ENCODE measurements at regions not wholly inside any gene's neighbourhood (a gene's known extent, or its start where the extent isn't known, plus 50 kb on each side); places are given as distances from the start of the nearest gene placed in this dataset.

- TF ChIP-seq CTCF (IDR thresholded peaks at IDR 0.05): no peak
- no peak for TF ChIP-seq POLR2A (IDR thresholded peaks at IDR 0.05)
- Histone ChIP-seq H3K9me3 (no peaks in the 10 kb centered on the region), H3K4me1 (no peaks in the 10 kb centered on the region), H3K36me3 (no peaks in the 10 kb centered on the region), H3K4me3 (no peak overlapping the region), H3K27ac (no peak overlapping the region), H3K27me3 (no peaks in the 10 kb centered on the region)
- intact Hi-C loops (cut with DNase I; ENCODE audit: low total_unique reads): no loop called here
- DNase-seq: no peak
These were observed 91.8 kb upstream of the DOCK1 start for GRCh38 chr10:126813432-126813831.

GRCh38 chr10:126833542-126833941 is 71.7 kb upstream of the DOCK1 start:
- Histone ChIP-seq H3K27me3 (no peaks in the 10 kb centered on the region), H3K4me3 (no peak overlapping the region), H3K27ac (no peak overlapping the region), H3K9me3 (peaks cover 0 to 3% of the 10 kb centered on the region in 2 donors), H3K4me1 (no peaks in the 10 kb centered on the region), H3K36me3 (no peaks in the 10 kb centered on the region)
- TF ChIP-seq CTCF (IDR thresholded peaks at IDR 0.05): no peak
- no peak for TF ChIP-seq POLR2A (IDR thresholded peaks at IDR 0.05)
- intact Hi-C loops (cut with DNase I; ENCODE audit: low total_unique reads): no loop called here
- no peak for DNase-seq

DNA sequence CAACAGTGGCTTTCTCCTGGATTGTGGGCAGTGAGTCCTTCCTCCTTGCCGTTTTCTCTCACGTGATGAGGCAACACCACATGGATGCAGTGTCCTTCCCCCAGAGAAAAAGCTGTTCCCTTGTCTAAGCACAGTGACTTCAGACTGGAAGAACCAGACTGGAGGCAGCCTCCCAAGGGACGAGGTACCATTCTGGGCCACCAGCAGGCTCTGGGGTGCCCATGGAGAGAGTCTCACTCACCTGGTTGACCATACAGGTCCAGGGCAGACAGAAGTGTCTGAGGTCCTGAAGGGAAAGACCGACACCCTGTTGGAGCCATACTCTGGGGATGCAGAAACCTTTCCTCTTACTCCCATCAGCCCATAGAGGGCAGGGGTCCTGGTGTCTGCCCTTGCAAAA is 69.2 kb upstream of the DOCK1 start:
- TF ChIP-seq CTCF (IDR thresholded peaks at IDR 0.05) (no peak), POLR2A (IDR thresholded peaks at IDR 0.05) (no peak)
- no peaks in the 10 kb centered on the region for H3K9me3 ChIP-seq
- no peak overlapping the region for H3K4me3 ChIP-seq
- H3K27me3 ChIP-seq: no peaks in the 10 kb centered on the region
- DNase-seq: no peak
- H3K36me3 ChIP-seq: no peaks in the 10 kb centered on the region
- no peak overlapping the region for H3K27ac ChIP-seq
- H3K4me1 ChIP-seq: peaks cover 0 to 5% of the 10 kb centered on the region in 2 donors
- intact Hi-C loops (cut with DNase I; ENCODE audit: low total_unique reads): no loop called here

- no peak for DNase-seq
- intact Hi-C loops (cut with DNase I; ENCODE audit: low total_unique reads): no loop called here
- H3K27ac ChIP-seq: no peak overlapping the region
These were observed 66.9 kb upstream of the DOCK1 start for GRCh38 chr10:126838316-126838715.

More at GRCh38 chr10:126838316-126838715, 66.9 kb upstream of the DOCK1 start:
- peaks cover 0 to 5% of the 10 kb centered on the region in 2 donors for H3K4me1 ChIP-seq
- H3K4me3 ChIP-seq: no peak overlapping the region
- no peaks in the 10 kb centered on the region for H3K36me3 ChIP-seq
- H3K9me3 ChIP-seq: no peaks in the 10 kb centered on the region
- TF ChIP-seq CTCF (IDR thresholded peaks at IDR 0.05) (no peak), POLR2A (IDR thresholded peaks at IDR 0.05) (no peak)
- H3K27me3 ChIP-seq: no peaks in the 10 kb centered on the region
